ENCODE measurements at regions not wholly inside any gene's neighbourhood (a gene's known extent, or its start where the extent isn't known, plus 50 kb on each side); places are given as distances from the start of the nearest gene placed in this dataset.

GRCh38 chr9:91061506-91061905, 259.9 kb downstream of the SYK start:
- Mint-ChIP-seq H3K4me1 (ENCODE audit: low read depth in 2 of 2) (no peaks in the 10 kb centered on the region), H3K4me3 (no peak overlapping the region), H3K9me3 (no peaks in the 10 kb centered on the region), H3K27me3 (peaks cover 0 to 10% of the 10 kb centered on the region in 2 donors), H3K27ac (peak overlapping the region in 1 of 2 donors; percentile 29), H3K36me3 (ENCODE audit: insufficient read depth) (no peaks in the 10 kb centered on the region)
- DNase-seq (no peak), ATAC-seq (replicated peaks) (no peak)

GRCh38 chr9:91062281-91062680, 260.7 kb downstream of the SYK start:
- no peak overlapping the region for H3K4me3 Mint-ChIP-seq
- no peak for ATAC-seq (replicated peaks)
- DNase-seq, result no peak
- no peaks in the 10 kb centered on the region for H3K4me1 Mint-ChIP-seq (ENCODE audit: low read depth in 2 of 2)
- H3K36me3 Mint-ChIP-seq (ENCODE audit: insufficient read depth), result no peaks in the 10 kb centered on the region
- no peaks in the 10 kb centered on the region for H3K9me3 Mint-ChIP-seq
- H3K27me3 Mint-ChIP-seq, result peaks cover 0 to 10% of the 10 kb centered on the region in 2 donors
- H3K27ac Mint-ChIP-seq, result peak overlapping the region in 1 of 2 donors; percentile 29

DNA sequence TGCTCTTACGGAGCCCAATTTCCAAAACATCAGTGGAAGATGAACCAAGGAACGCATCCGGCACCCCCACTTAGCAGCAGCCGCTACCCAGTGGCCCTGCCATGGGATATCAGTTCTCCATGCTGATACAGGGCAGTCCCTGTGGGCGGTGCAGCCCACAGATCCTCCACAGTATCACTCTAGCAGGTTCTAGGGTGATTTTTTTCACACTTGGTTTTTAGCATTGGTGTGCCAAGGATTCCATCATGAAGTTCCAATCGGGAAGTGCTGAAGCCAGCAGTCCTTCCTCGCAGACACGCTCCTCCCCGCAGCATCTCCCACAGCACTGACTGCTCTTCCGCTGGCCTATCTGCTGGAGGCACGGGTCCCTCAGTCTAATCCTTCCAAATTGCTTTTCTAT, 261.9 kb downstream of the SYK start:
- ATAC-seq (replicated peaks), result no peak
- no peak overlapping the region for H3K27ac Mint-ChIP-seq
- peaks cover 0 to 10% of the 10 kb centered on the region in 2 donors for H3K27me3 Mint-ChIP-seq
- H3K4me3 Mint-ChIP-seq, result no peak overlapping the region
- DNase-seq, result no peak
- no peaks in the 10 kb centered on the region for H3K4me1 Mint-ChIP-seq (ENCODE audit: low read depth in 2 of 2)
- H3K36me3 Mint-ChIP-seq (ENCODE audit: insufficient read depth), result no peaks in the 10 kb centered on the region
- no peaks in the 10 kb centered on the region for H3K9me3 Mint-ChIP-seq

DNA sequence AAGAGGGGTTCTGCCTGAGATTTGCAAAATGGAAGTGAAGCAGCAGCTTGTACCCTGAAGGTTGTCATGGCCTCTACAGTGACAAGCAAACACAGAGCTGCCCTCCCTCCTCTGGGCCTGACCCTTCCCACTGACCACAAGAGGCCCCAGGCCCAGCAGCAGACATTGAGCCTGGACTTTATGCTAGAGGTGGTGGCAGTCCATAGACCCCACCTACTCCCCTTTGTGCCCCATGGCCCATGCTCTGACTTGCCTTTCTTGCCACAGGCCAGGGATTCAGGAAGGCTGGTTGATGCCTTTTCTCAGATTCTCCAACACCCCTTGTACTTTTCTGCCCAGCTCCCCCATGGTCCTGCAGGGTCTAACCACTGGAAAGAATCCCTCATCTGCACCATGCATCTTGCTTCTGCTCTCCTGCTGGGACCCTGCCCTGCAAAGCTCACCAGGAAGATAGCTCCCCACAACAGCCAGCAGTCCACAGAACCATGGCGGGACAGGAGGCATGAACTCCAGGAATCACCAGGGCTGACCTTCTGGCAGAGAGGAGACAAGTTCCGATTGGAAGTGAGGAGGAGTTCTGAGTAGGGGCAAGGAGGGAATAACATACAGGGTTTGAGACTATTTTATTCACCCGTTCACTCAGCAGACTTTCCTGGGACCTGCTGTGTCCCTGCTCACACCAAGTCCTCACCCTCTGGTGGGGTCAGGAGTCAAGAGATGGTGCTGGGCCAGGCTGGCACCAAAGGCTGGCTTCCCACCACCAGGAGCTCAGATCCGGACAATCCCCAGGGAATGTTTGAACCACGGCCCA, 263.8 kb downstream of the SYK start:
- ATAC-seq (replicated peaks), result no peak
- Mint-ChIP-seq H3K27ac (no peak overlapping the region), H3K4me3 (no peak overlapping the region), H3K36me3 (ENCODE audit: insufficient read depth) (no peaks in the 10 kb centered on the region), H3K27me3 (peaks cover 0 to 10% of the 10 kb centered on the region in 2 donors), H3K4me1 (ENCODE audit: low read depth in 2 of 2) (peaks cover 4 to 5% of the 10 kb centered on the region in 2 donors), H3K9me3 (no peaks in the 10 kb centered on the region)
- DNase-seq, result no peak

GRCh38 chr9:91066042-91066415, 264.4 kb downstream of the SYK start:
- H3K27me3 Mint-ChIP-seq, result peaks cover 0 to 9% of the 10 kb centered on the region in 2 donors
- H3K9me3 Mint-ChIP-seq, result no peaks in the 10 kb centered on the region
- no peak for ATAC-seq (replicated peaks)
- no peak for DNase-seq
- H3K27ac Mint-ChIP-seq, result peak overlapping the region in 1 of 2 donors; percentile 57
- H3K4me3 Mint-ChIP-seq, result no peak overlapping the region
- peaks cover 4 to 6% of the 10 kb centered on the region in 2 donors for H3K4me1 Mint-ChIP-seq (ENCODE audit: low read depth in 2 of 2)
- H3K36me3 Mint-ChIP-seq (ENCODE audit: insufficient read depth), result no peaks in the 10 kb centered on the region

GRCh38 chr9:91066856-91067255, 265.2 kb downstream of the SYK start:
- DNase-seq, result no peak
- H3K36me3 Mint-ChIP-seq (ENCODE audit: insufficient read depth), result no peaks in the 10 kb centered on the region
- no peaks in the 10 kb centered on the region for H3K9me3 Mint-ChIP-seq
- H3K4me3 Mint-ChIP-seq, result no peak overlapping the region
- no peak for ATAC-seq (replicated peaks)
- peaks cover 0 to 1% of the 10 kb centered on the region in 2 donors for H3K27me3 Mint-ChIP-seq
- H3K27ac Mint-ChIP-seq, result peak overlapping the region in 1 of 2 donors; percentile 57
- H3K4me1 Mint-ChIP-seq (ENCODE audit: low read depth in 2 of 2), result peaks cover 12 to 14% of the 10 kb centered on the region in 2 donors

GRCh38 chr9:91067306-91067860, 265.8 kb downstream of the SYK start:
- H3K4me3 Mint-ChIP-seq, result no peak overlapping the region
- no peak overlapping the region for H3K27ac Mint-ChIP-seq
- H3K4me1 Mint-ChIP-seq (ENCODE audit: low read depth in 2 of 2), result peaks cover 13 to 14% of the 10 kb centered on the region in 2 donors
- no peaks in the 10 kb centered on the region for H3K9me3 Mint-ChIP-seq
- no peaks in the 10 kb centered on the region for H3K27me3 Mint-ChIP-seq
- no peaks in the 10 kb centered on the region for H3K36me3 Mint-ChIP-seq (ENCODE audit: insufficient read depth)
- ATAC-seq (replicated peaks) (no peak), DNase-seq (no peak)

GRCh38 chr9:91071184-91071990, 269.8 kb downstream of the SYK start:
- ATAC-seq (replicated peaks), result peak; percentile 60
- Mint-ChIP-seq H3K9me3 (no peaks in the 10 kb centered on the region), H3K36me3 (ENCODE audit: insufficient read depth) (no peaks in the 10 kb centered on the region), H3K27me3 (no peaks in the 10 kb centered on the region), H3K4me3 (peak overlapping the region; percentile 51 to 65), H3K4me1 (ENCODE audit: low read depth in 2 of 2) (peaks cover 13 to 14% of the 10 kb centered on the region in 2 donors), H3K27ac (peak overlapping the region; percentile 90 to 91)
- no peak for DNase-seq

DNA sequence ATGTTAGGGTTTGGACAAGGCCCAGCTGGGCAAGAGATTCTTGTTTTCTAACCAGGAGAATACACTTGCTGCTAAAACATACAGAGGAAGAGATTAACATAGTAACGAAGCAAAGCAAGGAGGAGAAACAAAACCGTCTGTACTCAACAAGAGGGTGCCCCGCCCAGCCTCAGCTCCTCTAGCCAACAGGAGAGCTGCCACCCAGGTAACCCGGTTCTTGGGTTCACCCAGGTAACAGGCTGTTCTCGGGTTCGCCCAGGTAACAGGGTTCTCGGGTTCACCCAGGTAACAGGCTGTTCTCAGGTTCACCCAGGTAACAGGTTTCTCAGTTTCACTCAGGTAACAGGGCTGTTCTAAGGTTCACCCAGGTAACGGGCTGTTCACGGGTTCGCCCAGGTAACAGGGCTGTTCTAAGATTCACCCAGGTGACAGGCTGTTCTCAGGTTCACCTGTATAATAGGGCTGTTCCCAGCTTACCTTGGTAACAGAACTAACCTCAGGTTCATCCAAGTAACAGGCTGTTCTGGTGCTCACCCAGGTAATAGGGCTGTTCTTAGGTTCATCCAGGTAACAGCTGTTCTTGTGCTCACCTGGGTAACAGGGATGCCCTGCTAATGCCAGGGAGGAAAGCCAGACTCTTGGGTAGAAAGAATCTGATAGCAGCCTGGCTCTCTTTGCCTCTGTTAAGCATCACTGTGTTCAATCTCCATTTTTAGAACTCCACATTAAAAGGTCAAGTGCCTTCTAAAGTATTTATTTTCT, 271.6 kb downstream of the SYK start:
- Mint-ChIP-seq H3K9me3 (no peaks in the 10 kb centered on the region), H3K4me1 (ENCODE audit: low read depth in 2 of 2) (peaks cover 13 to 14% of the 10 kb centered on the region in 2 donors), H3K36me3 (ENCODE audit: insufficient read depth) (no peaks in the 10 kb centered on the region), H3K27me3 (no peaks in the 10 kb centered on the region), H3K27ac (peak overlapping the region; percentile 32 to 91), H3K4me3 (no peak overlapping the region)
- no peak for ATAC-seq (replicated peaks)
- DNase-seq, result no peak

- Mint-ChIP-seq H3K4me3 (no peak overlapping the region), H3K9me3 (no peaks in the 10 kb centered on the region), H3K27me3 (no peaks in the 10 kb centered on the region), H3K27ac (peak overlapping the region in 1 of 2 donors; percentile 21), H3K4me1 (ENCODE audit: low read depth in 2 of 2) (peaks cover 13 to 14% of the 10 kb centered on the region in 2 donors), H3K36me3 (ENCODE audit: insufficient read depth) (no peaks in the 10 kb centered on the region)
- ATAC-seq (replicated peaks) (no peak), DNase-seq (no peak)
These were observed 272.5 kb downstream of the SYK start for GRCh38 chr9:91073811-91074771.

DNA sequence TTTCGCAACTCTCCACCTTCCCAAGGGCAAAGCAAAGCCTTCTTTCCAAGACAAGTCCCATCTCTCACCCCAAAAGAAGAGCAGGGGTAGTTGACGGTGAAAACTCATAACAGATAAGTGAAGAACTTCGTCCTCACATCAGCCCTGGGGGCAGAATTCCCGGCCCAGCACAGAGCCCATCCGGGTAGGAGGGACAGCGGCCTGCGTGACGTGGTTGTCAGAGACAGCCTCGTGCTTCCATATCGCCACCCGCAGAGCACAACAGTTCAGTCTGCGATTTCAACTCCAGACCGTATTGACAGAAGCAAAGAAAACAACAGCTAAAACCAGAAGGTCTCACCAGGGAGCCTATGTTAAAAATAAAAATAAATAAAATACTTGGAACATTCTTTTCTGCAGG, 273.2 kb downstream of the SYK start:
- ATAC-seq (replicated peaks), result no peak
- Mint-ChIP-seq H3K36me3 (ENCODE audit: insufficient read depth) (no peaks in the 10 kb centered on the region), H3K9me3 (no peaks in the 10 kb centered on the region), H3K27me3 (no peaks in the 10 kb centered on the region), H3K4me3 (no peak overlapping the region), H3K4me1 (ENCODE audit: low read depth in 2 of 2) (peaks cover 9 to 10% of the 10 kb centered on the region in 2 donors), H3K27ac (no peak overlapping the region)
- no peak for DNase-seq

GRCh38 chr9:91075279-91075678, 273.7 kb downstream of the SYK start:
- no peak overlapping the region for H3K4me3 Mint-ChIP-seq
- no peaks in the 10 kb centered on the region for H3K36me3 Mint-ChIP-seq (ENCODE audit: insufficient read depth)
- H3K27me3 Mint-ChIP-seq, result no peaks in the 10 kb centered on the region
- DNase-seq (no peak), ATAC-seq (replicated peaks) (no peak)
- H3K27ac Mint-ChIP-seq, result no peak overlapping the region
- no peaks in the 10 kb centered on the region for H3K9me3 Mint-ChIP-seq
- H3K4me1 Mint-ChIP-seq (ENCODE audit: low read depth in 2 of 2), result peaks cover 9% of the 10 kb centered on the region in 2 donors

Measured in effector memory CD8-positive, alpha-beta T cell (primary cell).